ENCODE measurements at regions not wholly inside any gene's neighbourhood (a gene's known extent, or its start where the extent isn't known, plus 50 kb on each side); places are given as distances from the start of the nearest gene placed in this dataset.
"Not testable (repeated sequence)": the region's sequence is repeated elsewhere in the genome, so short reads cannot be mapped to it uniquely, and the experiment has no call there.

- not testable (repeated sequence) for H3K27me3 ChIP-seq (replicated peaks; ENCODE audit: control insufficient read depth, insufficient read depth, low read length); H3K4me1 ChIP-seq (ENCODE audit: control insufficient read depth, insufficient read depth, low read length); DNase-seq (ENCODE audit: low read depth); H3K36me3 ChIP-seq (ENCODE audit: control insufficient read depth, insufficient read depth, low read length, severe bottlenecking); H3K9ac ChIP-seq (ENCODE audit: low read length); H3K9me3 ChIP-seq (ENCODE audit: control insufficient read depth, low read length); H3K4me3 ChIP-seq (ENCODE audit: low read length)
These were observed 205.0 kb downstream of the TMEM121 start for GRCh38 chr14:105731221-105731985.

GRCh38 chr14:105733081-105734065 is 207.0 kb downstream of the TMEM121 start:
- DNase-seq (ENCODE audit: low read depth): no peak
- Histone ChIP-seq H3K36me3 (ENCODE audit: control insufficient read depth, insufficient read depth, low read length, severe bottlenecking) (no peaks in the 10 kb centered on the region), H3K9me3 (ENCODE audit: control insufficient read depth, low read length) (no peaks in the 10 kb centered on the region), H3K27me3 (replicated peaks; ENCODE audit: control insufficient read depth, insufficient read depth, low read length) (no peaks in the 10 kb centered on the region), H3K4me3 (ENCODE audit: low read length) (no peak overlapping the region), H3K4me1 (ENCODE audit: control insufficient read depth, insufficient read depth, low read length) (no peaks in the 10 kb centered on the region), H3K9ac (ENCODE audit: low read length) (no peak overlapping the region)

- H3K4me1 ChIP-seq (ENCODE audit: control insufficient read depth, insufficient read depth, low read length); DNase-seq (ENCODE audit: low read depth); H3K36me3 ChIP-seq (ENCODE audit: control insufficient read depth, insufficient read depth, low read length, severe bottlenecking); H3K27me3 ChIP-seq (replicated peaks; ENCODE audit: control insufficient read depth, insufficient read depth, low read length); H3K9me3 ChIP-seq (ENCODE audit: control insufficient read depth, low read length); H3K9ac ChIP-seq (ENCODE audit: low read length); H3K4me3 ChIP-seq (ENCODE audit: low read length): not testable (repeated sequence)
These were observed 207.9 kb downstream of the TMEM121 start for GRCh38 chr14:105734241-105734640.

- H3K36me3 ChIP-seq (ENCODE audit: control insufficient read depth, insufficient read depth, low read length, severe bottlenecking); H3K4me3 ChIP-seq (ENCODE audit: low read length); H3K27me3 ChIP-seq (replicated peaks; ENCODE audit: control insufficient read depth, insufficient read depth, low read length); DNase-seq (ENCODE audit: low read depth); H3K4me1 ChIP-seq (ENCODE audit: control insufficient read depth, insufficient read depth, low read length); H3K9me3 ChIP-seq (ENCODE audit: control insufficient read depth, low read length); H3K9ac ChIP-seq (ENCODE audit: low read length): not testable (repeated sequence)
These were observed 209.9 kb downstream of the TMEM121 start for GRCh38 chr14:105736331-105736730.

GRCh38 chr14:105737504-105738246 is 211.3 kb downstream of the TMEM121 start:
- Histone ChIP-seq H3K4me1 (ENCODE audit: control insufficient read depth, insufficient read depth, low read length) (no peaks in the 10 kb centered on the region), H3K4me3 (ENCODE audit: low read length) (no peak overlapping the region), H3K9ac (ENCODE audit: low read length) (no peak overlapping the region), H3K27me3 (replicated peaks; ENCODE audit: control insufficient read depth, insufficient read depth, low read length) (no peaks in the 10 kb centered on the region), H3K36me3 (ENCODE audit: control insufficient read depth, insufficient read depth, low read length, severe bottlenecking) (no peaks in the 10 kb centered on the region), H3K9me3 (ENCODE audit: control insufficient read depth, low read length) (no peaks in the 10 kb centered on the region)
- no peak for DNase-seq (ENCODE audit: low read depth)

- no peak overlapping the region for H3K4me3 ChIP-seq (ENCODE audit: low read length)
- no peaks in the 10 kb centered on the region for H3K27me3 ChIP-seq (replicated peaks; ENCODE audit: control insufficient read depth, insufficient read depth, low read length)
- H3K9me3 ChIP-seq (ENCODE audit: control insufficient read depth, low read length): no peaks in the 10 kb centered on the region
- no peak for DNase-seq (ENCODE audit: low read depth)
- H3K36me3 ChIP-seq (ENCODE audit: control insufficient read depth, insufficient read depth, low read length, severe bottlenecking): no peaks in the 10 kb centered on the region
- H3K4me1 ChIP-seq (ENCODE audit: control insufficient read depth, insufficient read depth, low read length): no peaks in the 10 kb centered on the region
- H3K9ac ChIP-seq (ENCODE audit: low read length): no peak overlapping the region
These were observed 212.3 kb downstream of the TMEM121 start for GRCh38 chr14:105738638-105739037.

GRCh38 chr14:105739331-105740102 is 213.1 kb downstream of the TMEM121 start:
- H3K9ac ChIP-seq (ENCODE audit: low read length): no peak overlapping the region
- no peaks in the 10 kb centered on the region for H3K27me3 ChIP-seq (replicated peaks; ENCODE audit: control insufficient read depth, insufficient read depth, low read length)
- no peak overlapping the region for H3K4me3 ChIP-seq (ENCODE audit: low read length)
- H3K36me3 ChIP-seq (ENCODE audit: control insufficient read depth, insufficient read depth, low read length, severe bottlenecking): no peaks in the 10 kb centered on the region
- no peaks in the 10 kb centered on the region for H3K9me3 ChIP-seq (ENCODE audit: control insufficient read depth, low read length)
- H3K4me1 ChIP-seq (ENCODE audit: control insufficient read depth, insufficient read depth, low read length): no peaks in the 10 kb centered on the region
- DNase-seq (ENCODE audit: low read depth): no peak

- not testable (repeated sequence) for H3K9ac ChIP-seq (ENCODE audit: low read length); H3K9me3 ChIP-seq (ENCODE audit: control insufficient read depth, low read length); H3K4me1 ChIP-seq (ENCODE audit: control insufficient read depth, insufficient read depth, low read length); H3K4me3 ChIP-seq (ENCODE audit: low read length); DNase-seq (ENCODE audit: low read depth); H3K27me3 ChIP-seq (replicated peaks; ENCODE audit: control insufficient read depth, insufficient read depth, low read length); H3K36me3 ChIP-seq (ENCODE audit: control insufficient read depth, insufficient read depth, low read length, severe bottlenecking)
These were observed 213.9 kb downstream of the TMEM121 start for GRCh38 chr14:105740272-105740671.

GRCh38 chr14:105740961-105741360 is 214.6 kb downstream of the TMEM121 start:
- not testable (repeated sequence) for H3K4me3 ChIP-seq (ENCODE audit: low read length); DNase-seq (ENCODE audit: low read depth); H3K27me3 ChIP-seq (replicated peaks; ENCODE audit: control insufficient read depth, insufficient read depth, low read length)

GRCh38 chr14:105741707-105742530 is 215.5 kb downstream of the TMEM121 start:
- not testable (repeated sequence) for H3K27me3 ChIP-seq (replicated peaks; ENCODE audit: control insufficient read depth, insufficient read depth, low read length); H3K9me3 ChIP-seq (ENCODE audit: control insufficient read depth, low read length); DNase-seq (ENCODE audit: low read depth); H3K36me3 ChIP-seq (ENCODE audit: control insufficient read depth, insufficient read depth, low read length, severe bottlenecking); H3K4me3 ChIP-seq (ENCODE audit: low read length); H3K4me1 ChIP-seq (ENCODE audit: control insufficient read depth, insufficient read depth, low read length); H3K9ac ChIP-seq (ENCODE audit: low read length)

More at GRCh38 chr14:105740961-105741360, 214.6 kb downstream of the TMEM121 start:
- not testable (repeated sequence) for H3K9ac ChIP-seq (ENCODE audit: low read length); H3K9me3 ChIP-seq (ENCODE audit: control insufficient read depth, low read length); H3K4me1 ChIP-seq (ENCODE audit: control insufficient read depth, insufficient read depth, low read length); H3K36me3 ChIP-seq (ENCODE audit: control insufficient read depth, insufficient read depth, low read length, severe bottlenecking)
